HG02610 (cell line): ENCODE measurements at regions not wholly inside any gene's neighbourhood (a gene's known extent, or its start where the extent isn't known, plus 50 kb on each side); places are given as distances from the start of the nearest gene placed in this dataset.
"Not testable (repeated sequence)": the region's sequence is repeated elsewhere in the genome, so short reads cannot be mapped to it uniquely, and the experiment has no call there.

ENCODE experiments used
- ATAC-seq: cut with Tn5 transposase; IDR thresholded peaks from one replicate; pipeline ENCODE4 v1.9.1; 2021; ENCODE audit warnings: mild to moderate bottlenecking, moderate library complexity; ENCODE audit not compliant: unreplicated experiment

DNA sequence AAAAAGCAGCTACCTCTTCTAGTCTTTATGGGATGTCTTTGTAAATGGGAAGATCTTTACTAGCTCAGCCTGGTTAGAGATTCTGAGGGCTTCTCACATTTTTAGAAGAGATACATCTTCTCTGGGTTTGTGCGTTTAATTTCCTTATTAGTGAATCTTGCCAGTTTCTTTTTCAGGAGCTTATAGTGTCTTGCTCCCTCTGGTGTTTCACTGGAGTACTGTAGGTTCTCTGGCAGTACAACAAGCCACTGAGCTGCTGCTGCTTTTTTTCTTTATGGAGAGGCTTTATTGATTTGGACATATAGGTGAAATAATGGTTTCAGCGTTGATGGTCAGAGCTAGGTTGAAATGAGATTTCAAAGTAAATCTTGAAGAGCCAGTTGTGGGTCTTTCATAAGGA is 82.9 kb downstream of the LAS1L start:
- ATAC-seq, result peak; percentile 64

DNA sequence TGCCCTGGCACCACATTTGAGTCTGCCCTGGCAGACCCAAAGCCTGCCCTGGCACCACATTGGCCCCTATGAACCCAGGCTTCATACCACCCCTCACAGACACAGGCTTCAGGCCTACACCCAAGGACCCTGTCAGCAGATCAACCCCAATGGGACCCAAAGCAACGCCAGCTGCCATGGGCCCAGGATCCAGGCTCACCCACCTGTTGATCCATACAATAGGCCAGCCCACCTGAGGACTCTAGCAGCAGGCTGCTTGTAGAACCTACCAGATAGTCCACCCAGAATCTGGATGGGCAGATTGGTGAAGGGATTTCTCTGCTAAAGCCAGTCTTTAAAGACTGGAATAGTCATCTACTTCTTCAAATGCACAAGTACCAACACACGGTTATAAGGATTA is 114.4 kb downstream of the LAS1L start:
- ATAC-seq, result no peak

DNA sequence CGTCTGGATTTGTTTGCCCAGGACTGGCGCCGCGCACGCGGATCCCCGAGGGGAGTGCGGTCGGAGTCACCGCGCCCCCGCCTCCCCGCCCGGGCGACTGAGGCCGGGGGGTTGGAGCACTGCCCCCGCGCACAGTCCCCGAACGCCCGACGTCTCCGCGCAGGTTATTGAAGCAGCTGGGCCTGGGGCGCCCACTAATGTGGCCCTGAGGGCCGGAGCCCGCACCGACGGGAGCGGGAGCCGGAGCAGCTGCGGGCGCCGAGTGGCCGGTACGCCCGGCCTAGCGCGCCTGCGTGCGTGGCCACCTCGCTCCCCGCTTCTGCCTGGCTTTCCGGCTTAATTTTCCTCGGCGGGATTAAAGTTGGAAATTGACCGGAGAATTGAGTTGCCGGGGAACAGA is 126.9 kb downstream of the LAS1L start:
- not testable (repeated sequence) for ATAC-seq

DNA sequence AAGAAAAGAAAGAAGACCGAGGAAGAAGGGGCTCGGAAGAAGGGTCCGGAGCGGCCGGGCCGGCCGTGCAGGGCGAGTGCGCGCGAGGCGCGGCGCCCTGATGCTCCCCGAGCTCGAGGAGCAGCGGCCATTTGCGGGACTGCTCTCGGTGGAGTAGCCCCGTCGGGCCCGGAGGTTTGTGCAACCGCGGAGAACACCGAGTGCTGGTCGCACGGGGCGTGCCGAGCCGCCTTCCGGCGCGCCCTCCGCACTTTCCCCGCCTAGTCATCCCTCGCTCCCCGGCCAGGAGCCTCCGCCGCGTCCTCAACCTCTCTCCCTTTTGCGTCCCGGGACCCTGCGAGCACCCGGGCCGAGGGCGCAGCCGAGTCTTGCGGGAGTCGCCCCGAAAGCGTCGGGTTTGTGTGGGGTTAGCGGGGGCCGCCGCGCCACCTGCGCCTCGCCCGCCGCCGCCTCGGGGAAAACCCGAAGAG is 127.4 kb downstream of the LAS1L start:
- ATAC-seq, result no peak

DNA sequence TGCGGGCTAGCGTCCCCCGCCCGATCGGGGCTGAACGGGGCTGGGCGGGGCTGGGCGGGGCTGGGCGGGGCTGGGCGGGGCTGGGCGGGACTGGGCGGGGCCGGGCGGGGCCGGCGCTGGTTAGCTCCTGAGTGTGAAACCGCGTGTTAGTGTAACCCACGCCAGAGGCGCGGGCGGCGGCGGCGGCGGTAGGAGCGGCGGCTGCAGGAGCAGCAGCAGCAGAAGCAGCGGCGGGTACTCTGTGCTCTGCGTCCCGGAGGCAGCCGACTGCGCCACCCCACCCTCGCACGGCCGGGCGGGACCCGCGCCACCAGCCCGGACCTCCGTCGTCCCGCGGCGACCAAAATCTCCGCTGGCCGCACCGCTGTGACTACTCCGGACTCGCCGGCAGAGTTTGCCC is 128.1 kb downstream of the LAS1L start:
- ATAC-seq, result no peak

DNA sequence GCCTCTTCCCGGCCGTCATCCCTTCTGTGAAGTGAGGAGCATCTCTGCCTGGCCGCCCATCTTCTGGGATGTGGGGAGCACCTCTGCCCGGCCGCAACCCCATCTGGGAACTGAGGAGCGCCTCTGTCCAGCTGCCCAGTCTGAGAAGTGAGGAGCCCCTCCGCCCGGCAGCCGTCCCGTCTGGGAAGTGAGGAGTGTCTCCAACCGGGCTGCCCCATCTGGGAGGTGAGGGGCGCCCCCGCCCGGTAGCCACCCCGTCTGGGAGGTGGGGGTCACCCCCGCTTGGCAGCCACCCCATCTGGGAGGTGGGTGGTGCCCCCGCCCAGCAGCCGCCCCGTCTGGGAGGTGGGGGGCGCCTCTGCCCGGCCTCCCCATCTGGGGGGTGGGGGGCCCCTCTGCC is 142.3 kb downstream of the LAS1L start:
- ATAC-seq, result no peak

DNA sequence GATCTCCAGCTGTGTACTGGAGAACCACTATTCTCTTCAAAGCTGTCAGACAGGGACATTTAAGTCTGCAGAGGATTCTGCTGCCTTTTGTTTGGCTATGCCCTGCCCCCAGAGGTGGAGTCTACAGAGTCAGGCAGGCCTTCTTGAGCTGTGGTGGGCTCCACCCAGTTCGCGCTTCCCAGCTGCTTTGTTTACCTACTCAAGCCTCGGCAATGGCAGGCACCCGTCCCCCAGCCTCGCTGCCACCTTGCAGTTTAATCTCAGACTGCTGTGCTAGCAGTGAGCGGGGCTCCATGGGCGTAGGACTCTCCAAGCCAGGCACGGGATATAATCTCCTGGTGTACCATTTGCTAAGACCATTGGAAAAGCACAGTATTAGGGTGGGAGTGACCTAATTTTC is 145.5 kb downstream of the LAS1L start:
- ATAC-seq, result not testable (repeated sequence)
